ENCODE measurements at regions not wholly inside any gene's neighbourhood (a gene's known extent, or its start where the extent isn't known, plus 50 kb on each side); places are given as distances from the start of the nearest gene placed in this dataset.
"Not testable (repeated sequence)": the region's sequence is repeated elsewhere in the genome, so short reads cannot be mapped to it uniquely, and the experiment has no call there.

GRCh38 chr7:63900394-63901203 lies 98.0 kb upstream of the ZNF722 start:
- Histone ChIP-seq H3K9me3 (ENCODE audit: control insufficient read depth, low read depth, low read length) (peaks cover 53% of the 10 kb centered on the region), H3T11ph (ENCODE audit: low read length) (no peak overlapping the region), H3K56ac (ENCODE audit: insufficient read length, low read depth, low read length) (no peak overlapping the region), H3K79me2 (ENCODE audit: insufficient read depth, low read length) (no peaks in the 10 kb centered on the region), H2BK15ac (ENCODE audit: low read depth, low read length) (no peak overlapping the region), H3K27ac (ENCODE audit: insufficient read length, low read depth, low read length) (no peak overlapping the region), H4K91ac (ENCODE audit: insufficient read length, low read depth, low read length) (no peak overlapping the region), H2BK5ac (ENCODE audit: insufficient read length, low read length) (no peak overlapping the region), H3K4ac (ENCODE audit: low read depth, low read length) (no peak overlapping the region), H2AFZ (ENCODE audit: low read length) (no peak overlapping the region), H2AK5ac (ENCODE audit: insufficient read length, low read length) (no peak overlapping the region), H2BK12ac (ENCODE audit: insufficient read length, low read depth, low read length) (no peak overlapping the region), H3K79me1 (ENCODE audit: insufficient read depth, low read depth, low read length, poor library complexity, severe bottlenecking) (no peaks in the 10 kb centered on the region), H3K23ac (ENCODE audit: insufficient read length, low read depth, low read length) (no peak overlapping the region), H2BK20ac (ENCODE audit: low read depth, low read length, poor library complexity, severe bottlenecking) (no peak overlapping the region), H4K20me1 (ENCODE audit: control insufficient read depth, insufficient read depth, insufficient read length) (no peaks in the 10 kb centered on the region), H3K9ac (ENCODE audit: extremely low read depth, insufficient read length, low read length) (no peak overlapping the region), H3K4me2 (ENCODE audit: insufficient read depth, insufficient read length, low read length) (no peak overlapping the region), H3K18ac (ENCODE audit: insufficient read length, low read depth, low read length) (no peak overlapping the region), H3K4me1 (ENCODE audit: insufficient read depth, low read length) (no peaks in the 10 kb centered on the region), H2BK120ac (ENCODE audit: low read depth, low read length, poor library complexity, severe bottlenecking) (no peak overlapping the region), H3K23me2 (ENCODE audit: insufficient read length, low read depth, low read length, poor library complexity, severe bottlenecking) (no peaks in the 10 kb centered on the region), H4K8ac (replicated peaks; ENCODE audit: insufficient read length, low read depth, low read length) (no peak overlapping the region), H3K27me3 (ENCODE audit: insufficient read depth, low read length) (no peaks in the 10 kb centered on the region), H3K14ac (ENCODE audit: insufficient read depth, low read length) (no peak overlapping the region), H4K5ac (ENCODE audit: insufficient read length, low read depth, low read length) (no peak overlapping the region)
- no peaks in the 10 kb centered on the region for H3K4me1 Mint-ChIP-seq
- peaks cover 93 to 97% of the 10 kb centered on the region in 2 experiments for H3K9me3 Mint-ChIP-seq
- WGBS (ENCODE audit: extremely low coverage, insufficient read length, low lambda C conversion rate), result no CpG with 5 or more reads among the region's 44 CpGs
- no peaks in the 10 kb centered on the region; the same call in 1 of the 2 replicates for H3K27me3 Mint-ChIP-seq (ENCODE audit: low read depth)
- H3K4me3 Mint-ChIP-seq, result no peak overlapping the region
- H3K27ac Mint-ChIP-seq, result no peak overlapping the region
- H3K36me3 Mint-ChIP-seq (ENCODE audit: insufficient read depth in 1 of 3, low read depth in 3 of 3), result peaks cover 4 to 12% (median 12%) of the 10 kb centered on the region in 3 experiments; a peak in 6 of 7 replicates
- no peak for DNase-seq
- TF ChIP-seq CTCF (conservative IDR thresholded peaks at IDR 0.05), result no peak

DNA sequence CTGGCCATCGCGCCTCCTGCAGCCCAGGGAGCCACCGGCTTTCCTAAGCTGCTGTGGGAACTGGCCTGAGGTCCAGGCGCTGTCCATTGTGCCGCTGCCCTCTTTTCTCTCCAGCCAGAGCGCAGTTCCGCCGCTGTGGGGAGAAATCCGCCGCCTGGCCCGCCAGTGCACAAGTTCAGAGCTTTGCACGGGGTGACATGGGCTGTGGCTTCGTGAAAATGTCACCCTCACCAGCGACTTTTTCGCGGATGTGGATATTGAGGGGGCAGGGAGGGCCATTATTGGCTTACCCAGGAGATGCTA lies 97.5 kb upstream of the ZNF722 start:
- not testable (repeated sequence) for H3K14ac ChIP-seq (ENCODE audit: insufficient read depth, low read length); H2BK20ac ChIP-seq (ENCODE audit: low read depth, low read length, poor library complexity, severe bottlenecking); H2AK5ac ChIP-seq (ENCODE audit: insufficient read length, low read length); H4K91ac ChIP-seq (ENCODE audit: insufficient read length, low read depth, low read length); H3K4me2 ChIP-seq (ENCODE audit: insufficient read depth, insufficient read length, low read length); H3K27ac ChIP-seq (ENCODE audit: insufficient read length, low read depth, low read length); H2BK5ac ChIP-seq (ENCODE audit: insufficient read length, low read length); H2BK15ac ChIP-seq (ENCODE audit: low read depth, low read length); H3K79me2 ChIP-seq (ENCODE audit: insufficient read depth, low read length); H4K5ac ChIP-seq (ENCODE audit: insufficient read length, low read depth, low read length); H3K27me3 Mint-ChIP-seq (ENCODE audit: low read depth); H3K4ac ChIP-seq (ENCODE audit: low read depth, low read length); H3K27ac Mint-ChIP-seq; H2BK12ac ChIP-seq (ENCODE audit: insufficient read length, low read depth, low read length); H3K4me1 Mint-ChIP-seq; H3K9ac ChIP-seq (ENCODE audit: extremely low read depth, insufficient read length, low read length); H3K56ac ChIP-seq (ENCODE audit: insufficient read length, low read depth, low read length); H3K4me1 ChIP-seq (ENCODE audit: insufficient read depth, low read length); H3K23ac ChIP-seq (ENCODE audit: insufficient read length, low read depth, low read length); H2BK120ac ChIP-seq (ENCODE audit: low read depth, low read length, poor library complexity, severe bottlenecking); H4K8ac ChIP-seq (replicated peaks; ENCODE audit: insufficient read length, low read depth, low read length); H3K18ac ChIP-seq (ENCODE audit: insufficient read length, low read depth, low read length); H2AFZ ChIP-seq (ENCODE audit: low read length); DNase-seq; H3T11ph ChIP-seq (ENCODE audit: low read length); H3K4me3 Mint-ChIP-seq; H3K27me3 ChIP-seq (ENCODE audit: insufficient read depth, low read length); H3K79me1 ChIP-seq (ENCODE audit: insufficient read depth, low read depth, low read length, poor library complexity, severe bottlenecking); H4K20me1 ChIP-seq (ENCODE audit: control insufficient read depth, insufficient read depth, insufficient read length); H3K23me2 ChIP-seq (ENCODE audit: insufficient read length, low read depth, low read length, poor library complexity, severe bottlenecking)
- peaks cover 93 to 97% of the 10 kb centered on the region in 2 experiments for H3K9me3 Mint-ChIP-seq
- H3K36me3 Mint-ChIP-seq (ENCODE audit: insufficient read depth in 1 of 3, low read depth in 3 of 3), result peaks cover 6 to 14% (median 12%) of the 10 kb centered on the region in 3 experiments; a peak in 6 of 7 replicates
- WGBS (ENCODE audit: extremely low coverage, insufficient read length, low lambda C conversion rate), result no CpG with 5 or more reads among the region's 16 CpGs
- peaks cover 56% of the 10 kb centered on the region for H3K9me3 ChIP-seq (ENCODE audit: control insufficient read depth, low read depth, low read length)
